Keratinocyte (primary cell): ENCODE measurements at regions not wholly inside any gene's neighbourhood (a gene's known extent, or its start where the extent isn't known, plus 50 kb on each side); places are given as distances from the start of the nearest gene placed in this dataset.
A peak's percentile ranks its signal among the peaks of the same experiment; 100 is the strongest.

Source experiments
- DNase-seq: peaks from one replicate; pipeline ENCODE4 v3.0.0-alpha.2; 2011; ENCODE audit warnings: low read depth, missing footprints, low spot score
- FAIRE-seq: peaks from 2 replicates; lab custom pipeline; 2011; peaks lifted over from hg19 to GRCh38; lab: Jason Lieb, UNC
- H2AFZ ChIP-seq: 2 replicates; pipeline ENCODE4 v1.6.0; 2012; ENCODE audit warnings: low read length, control low read depth, inconsistent platforms; ENCODE audit not compliant: control insufficient read depth
- H3K27ac ChIP-seq: 2 replicates; pipeline ENCODE4 v1.5.1; 2011; ENCODE audit warnings: low read length; ENCODE audit not compliant: control insufficient read depth, insufficient read depth
- H3K27me3 ChIP-seq: 3 replicates; pipeline ENCODE4 v1.6.0; 2011; ENCODE audit warnings: low read length; ENCODE audit not compliant: control insufficient read depth, insufficient read depth; ENCODE audit errors: extremely low read depth
- H3K36me3 ChIP-seq, 2 experiments: 2 replicates in 1 of 2; 3 replicates in 1 of 2; pipeline ENCODE4 v1.5.1; 2011; ENCODE audit warnings: low read length in 2 of 2, mild to moderate bottlenecking in 1 of 2; ENCODE audit not compliant: control insufficient read depth in 2 of 2, insufficient read depth in 2 of 2; ENCODE audit errors: extremely low read depth in 1 of 2
- H3K4me1 ChIP-seq: 3 replicates; pipeline ENCODE4 v1.5.1; 2011; ENCODE audit warnings: low read length; ENCODE audit not compliant: control insufficient read depth, insufficient read depth; ENCODE audit errors: extremely low read depth
- H3K4me2 ChIP-seq: 3 replicates; pipeline ENCODE4 v1.6.0; 2011; ENCODE audit warnings: low read depth, low read length; ENCODE audit not compliant: control insufficient read depth, insufficient read depth; ENCODE audit errors: extremely low read depth
- H3K4me3 ChIP-seq, 3 experiments: fragments of 200-600 bp in 1 of 3; sonication (generic) in 1 of 3; 2 replicates in 2 of 3; 3 replicates in 1 of 3; pipeline ENCODE4 v1.5.1; 2011 to 2016; ENCODE audit warnings: low read length in 3 of 3, mild to moderate bottlenecking in 3 of 3, control low read depth in 2 of 3, inconsistent platforms in 1 of 3, low read depth in 1 of 3, mixed read lengths in 1 of 3, mixed run types in 1 of 3, moderate library complexity in 1 of 3; ENCODE audit not compliant: control insufficient read depth in 2 of 3, insufficient read depth in 2 of 3; ENCODE audit errors: extremely low read depth in 1 of 3
- H3K79me2 ChIP-seq: 2 replicates; pipeline ENCODE4 v1.6.0; 2012; ENCODE audit warnings: low read length; ENCODE audit not compliant: control insufficient read depth, insufficient read depth
- H3K9ac ChIP-seq: 3 replicates; pipeline ENCODE4 v1.6.0; 2011; ENCODE audit warnings: low read length; ENCODE audit not compliant: control insufficient read depth, insufficient read depth; ENCODE audit errors: extremely low read depth
- H3K9me1 ChIP-seq: 3 replicates; pipeline ENCODE4 v1.6.0; 2011; ENCODE audit warnings: low read length; ENCODE audit not compliant: control insufficient read depth, insufficient read depth; ENCODE audit errors: extremely low read depth
- H3K9me3 ChIP-seq: 2 replicates; pipeline ENCODE4 v1.5.1; 2012; ENCODE audit warnings: low read depth, low read length; ENCODE audit not compliant: control insufficient read depth
- H4K20me1 ChIP-seq: 3 replicates; pipeline ENCODE4 v1.6.0; 2011; ENCODE audit warnings: low read length; ENCODE audit not compliant: control insufficient read depth, insufficient read depth; ENCODE audit errors: extremely low read depth
- CTCF ChIP-seq, 3 experiments: IDR thresholded peaks in 1 of 3; conservative IDR thresholded peaks in 1 of 3; optimal IDR thresholded peaks in 1 of 3; 2 replicates in 2 of 3; 3 replicates in 1 of 3; pipeline versions ENCODE3 to v1.5.1; 2011; ENCODE audit warnings: low read length in 3 of 3, mild to moderate bottlenecking in 3 of 3, moderate library complexity in 2 of 3, control low read depth in 1 of 3, inconsistent platforms in 1 of 3; ENCODE audit not compliant: insufficient read depth in 2 of 3; ENCODE audit errors: extremely low read depth in 1 of 3
- EZH2 ChIP-seq: IDR thresholded peaks from one replicate; pipeline ENCODE4 v1.6.1; 2012; ENCODE audit warnings: inconsistent platforms, mild to moderate bottlenecking, low read length, moderate library complexity
- dilution Hi-C: fragments of 300-500 bp; cut with MboI; formaldehyde crosslinking; loops from one replicate; pipeline ENCODE4 v1.7.0; 2020; ENCODE audit warnings: low sequenced_read_pairs; ENCODE audit not compliant: extremely low pct_ligation_motif_present

- no peak for FAIRE-seq
- H3K9me3 ChIP-seq, result no peaks in the 10 kb centered on the region
- H3K4me1 ChIP-seq, result no peaks in the 10 kb centered on the region
These were observed 374.5 kb downstream of the SEC14L1 start for GRCh38 chr17:77515227-77515626.

DNA sequence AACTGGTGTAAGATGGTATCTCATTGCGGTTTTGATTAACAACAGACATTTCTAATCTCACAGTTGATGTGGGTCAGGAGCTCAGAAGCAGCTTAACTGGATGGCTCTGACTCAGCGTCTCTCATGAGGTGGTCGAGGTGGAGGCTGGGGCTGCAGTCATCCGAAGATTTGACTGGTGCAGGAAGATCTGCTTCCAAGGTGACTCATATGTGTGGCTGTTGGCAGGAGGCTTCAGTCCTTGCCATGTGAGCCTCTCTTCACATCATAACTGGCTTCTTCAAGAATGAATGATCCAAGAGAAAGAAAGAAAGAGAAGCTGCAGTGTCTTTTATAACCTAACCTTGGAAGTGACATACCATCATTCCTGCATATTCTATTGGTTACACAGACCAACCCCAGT lies 376.1 kb downstream of the SEC14L1 start:
- no peak overlapping the region for H3K4me2 ChIP-seq
- no peak overlapping the region for H2AFZ ChIP-seq
- DNase-seq (no peak), FAIRE-seq (peak; percentile 53)
- no peaks in the 10 kb centered on the region for H3K27me3 ChIP-seq
- no peaks in the 10 kb centered on the region for H3K79me2 ChIP-seq
- no peak overlapping the region for H3K9ac ChIP-seq
- no peak overlapping the region for H3K27ac ChIP-seq
- no peaks in the 10 kb centered on the region for H3K36me3 ChIP-seq
- dilution Hi-C loops, result no loop called here
- no peaks in the 10 kb centered on the region for H3K9me1 ChIP-seq
- no peaks in the 10 kb centered on the region for H4K20me1 ChIP-seq
- H3K4me1 ChIP-seq, result no peaks in the 10 kb centered on the region
- H3K9me3 ChIP-seq, result no peaks in the 10 kb centered on the region
- TF ChIP-seq CTCF (optimal IDR thresholded peaks at IDR 0.05 in 1 of 3, IDR thresholded peaks at IDR 0.05 in 1 of 3, conservative IDR thresholded peaks at IDR 0.05 in 1 of 3; ENCODE audit: extremely low read depth in 1 of 3, insufficient read depth in 2 of 3, low read length in 3 of 3) (no peak), EZH2 (no peak)
- H3K4me3 ChIP-seq, result no peak overlapping the region

More at GRCh38 chr17:77515227-77515626, 374.5 kb downstream of the SEC14L1 start:
- no peak overlapping the region for H2AFZ ChIP-seq
- H3K36me3 ChIP-seq, result no peaks in the 10 kb centered on the region
- H3K9ac ChIP-seq, result no peak overlapping the region
- H3K4me3 ChIP-seq, result no peak overlapping the region
- H4K20me1 ChIP-seq, result no peaks in the 10 kb centered on the region
- no peaks in the 10 kb centered on the region for H3K79me2 ChIP-seq
- H3K27ac ChIP-seq, result no peak overlapping the region
- no peaks in the 10 kb centered on the region for H3K27me3 ChIP-seq
- H3K9me1 ChIP-seq, result no peaks in the 10 kb centered on the region
- no peak overlapping the region for H3K4me2 ChIP-seq
- dilution Hi-C loops, result no loop called here
- no peak for DNase-seq
- no peak for TF ChIP-seq EZH2
- no peak for TF ChIP-seq CTCF (optimal IDR thresholded peaks at IDR 0.05 in 1 of 3, IDR thresholded peaks at IDR 0.05 in 1 of 3, conservative IDR thresholded peaks at IDR 0.05 in 1 of 3; ENCODE audit: extremely low read depth in 1 of 3, insufficient read depth in 2 of 3, low read length in 3 of 3)
